ENCODE measurements at regions not wholly inside any gene's neighbourhood (a gene's known extent, or its start where the extent isn't known, plus 50 kb on each side); places are given as distances from the start of the nearest gene placed in this dataset.

DNA sequence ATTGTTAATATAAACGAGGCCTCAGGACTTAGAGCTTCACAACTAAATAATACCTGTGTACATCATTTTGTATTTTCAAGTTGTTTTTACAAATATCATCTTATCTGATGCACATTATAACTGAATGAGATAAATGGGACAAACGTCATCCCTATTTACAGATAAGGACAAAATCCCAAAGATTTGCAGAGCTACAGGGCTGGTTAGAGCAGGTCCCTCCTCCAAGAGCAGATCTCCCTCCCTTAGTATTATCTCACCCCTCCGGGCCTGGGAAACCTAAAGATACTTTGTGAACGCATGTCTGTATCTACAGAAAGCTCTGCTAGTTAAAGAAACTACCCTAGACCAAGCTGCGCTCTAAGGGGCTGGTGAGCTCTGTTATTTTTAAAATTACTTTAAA is 130.4 kb upstream of the PROKR2 start:
- Histone ChIP-seq H2AFZ (ENCODE audit: low read length) (no peak overlapping the region), H2BK12ac (ENCODE audit: insufficient read length, low read depth, low read length) (no peak overlapping the region), H4K5ac (ENCODE audit: insufficient read length, low read depth, low read length) (no peak overlapping the region), H2BK15ac (ENCODE audit: low read depth, low read length) (no peak overlapping the region), H2BK5ac (ENCODE audit: insufficient read length, low read length) (no peak overlapping the region), H3K79me1 (ENCODE audit: insufficient read depth, low read depth, low read length, poor library complexity, severe bottlenecking) (no peaks in the 10 kb centered on the region), H3K23ac (ENCODE audit: insufficient read length, low read depth, low read length) (no peak overlapping the region), H3K9me3 (ENCODE audit: control insufficient read depth, low read depth, low read length) (peaks cover 5% of the 10 kb centered on the region), H2AK5ac (ENCODE audit: insufficient read length, low read length) (no peak overlapping the region), H3K4ac (ENCODE audit: low read depth, low read length) (no peak overlapping the region), H3K18ac (ENCODE audit: insufficient read length, low read depth, low read length) (no peak overlapping the region), H3K4me2 (ENCODE audit: insufficient read depth, insufficient read length, low read length) (no peak overlapping the region), H2BK120ac (ENCODE audit: low read depth, low read length, poor library complexity, severe bottlenecking) (no peak overlapping the region), H3K23me2 (ENCODE audit: insufficient read length, low read depth, low read length, poor library complexity, severe bottlenecking) (no peaks in the 10 kb centered on the region), H3K9ac (ENCODE audit: extremely low read depth, insufficient read length, low read length) (no peak overlapping the region), H4K20me1 (ENCODE audit: control insufficient read depth, insufficient read depth, insufficient read length) (no peaks in the 10 kb centered on the region), H3K14ac (ENCODE audit: insufficient read depth, low read length) (no peak overlapping the region), H4K8ac (replicated peaks; ENCODE audit: insufficient read length, low read depth, low read length) (no peak overlapping the region), H3T11ph (ENCODE audit: low read length) (no peak overlapping the region), H3K79me2 (ENCODE audit: insufficient read depth, low read length) (no peaks in the 10 kb centered on the region), H3K4me1 (ENCODE audit: insufficient read depth, low read length) (no peaks in the 10 kb centered on the region; the same call in 1 of the 2 replicates), H3K27ac (ENCODE audit: insufficient read length, low read depth, low read length) (no peak overlapping the region), H3K56ac (ENCODE audit: insufficient read length, low read depth, low read length) (no peak overlapping the region), H3K27me3 (ENCODE audit: insufficient read depth, low read length) (no peaks in the 10 kb centered on the region), H4K91ac (ENCODE audit: insufficient read length, low read depth, low read length) (no peak overlapping the region), H2BK20ac (ENCODE audit: low read depth, low read length, poor library complexity, severe bottlenecking) (no peak overlapping the region)
- peaks cover 9 to 11% of the 10 kb centered on the region in 2 experiments for H3K9me3 Mint-ChIP-seq
- no peak overlapping the region for H3K27ac Mint-ChIP-seq
- no CpG with 5 or more reads among the region's 5 CpGs for WGBS (ENCODE audit: extremely low coverage, insufficient read length, low lambda C conversion rate)
- peaks cover 11% of the 10 kb centered on the region; the same call in 1 of the 2 replicates for H3K27me3 Mint-ChIP-seq (ENCODE audit: low read depth)
- TF ChIP-seq CTCF (conservative IDR thresholded peaks at IDR 0.05), result no peak
- peaks cover 6 to 11% (median 6%) of the 10 kb centered on the region in 3 experiments; a peak in 4 of 7 replicates for H3K36me3 Mint-ChIP-seq (ENCODE audit: insufficient read depth in 1 of 3, low read depth in 3 of 3)
- no peak overlapping the region for H3K4me3 Mint-ChIP-seq
- H3K4me1 Mint-ChIP-seq, result peaks cover 11 to 23% of the 10 kb centered on the region in 2 experiments
- no peak for DNase-seq

Data from H9 (cell line).